GM12873 (cell line): ENCODE measurements at regions not wholly inside any gene's neighbourhood (a gene's known extent, or its start where the extent isn't known, plus 50 kb on each side); places are given as distances from the start of the nearest gene placed in this dataset.
A peak's percentile ranks its signal among the peaks of the same experiment; 100 is the strongest.

Source experiments
- CTCF ChIP-seq: IDR thresholded peaks from 2 replicates; pipeline ENCODE4 v1.5.1; 2012; ENCODE audit warnings: low read depth, mild to moderate bottlenecking, moderate library complexity, low read length, control low read depth; ENCODE audit not compliant: insufficient read depth; ENCODE audit errors: missing control alignments

DNA sequence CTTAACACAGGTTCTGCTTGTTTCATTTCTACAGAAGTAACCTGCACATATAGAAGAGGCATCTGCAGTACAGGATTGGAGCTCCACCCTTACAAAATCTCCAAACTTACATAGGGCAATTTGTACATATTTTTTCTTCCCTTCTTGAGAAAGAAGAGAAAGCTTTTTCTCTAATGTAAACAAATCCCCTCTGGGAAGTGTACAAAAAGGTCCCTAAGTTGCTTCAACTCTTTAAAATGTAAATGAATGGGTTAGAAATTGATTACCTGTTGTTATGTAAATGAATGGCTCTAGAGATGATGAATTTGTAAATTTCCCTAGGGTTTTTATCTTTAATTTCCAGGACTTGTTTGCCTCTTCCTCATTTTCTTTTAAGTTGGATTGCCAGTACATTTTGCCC lies 1183.7 kb downstream of the MRPL39 start:
- TF ChIP-seq CTCF: no peak

DNA sequence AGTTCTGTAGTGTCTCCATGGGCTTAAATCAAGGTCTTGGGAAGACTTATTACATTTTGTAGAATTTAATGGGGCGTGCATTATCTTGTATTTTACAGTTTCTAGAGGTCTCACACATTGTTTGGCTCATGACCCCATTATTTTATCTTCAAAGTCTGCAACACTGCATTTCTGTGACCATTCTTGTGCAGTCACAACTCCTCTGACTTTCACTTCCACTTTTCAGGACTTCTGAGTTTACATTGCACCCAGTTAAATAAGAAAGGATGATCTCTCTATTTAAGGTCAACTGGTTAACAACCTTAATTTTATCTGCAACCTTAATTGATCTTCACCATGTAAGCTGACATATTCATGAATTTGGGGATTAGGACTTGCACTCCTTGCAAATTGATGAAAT lies 1186.6 kb downstream of the MRPL39 start:
- TF ChIP-seq CTCF: no peak

DNA sequence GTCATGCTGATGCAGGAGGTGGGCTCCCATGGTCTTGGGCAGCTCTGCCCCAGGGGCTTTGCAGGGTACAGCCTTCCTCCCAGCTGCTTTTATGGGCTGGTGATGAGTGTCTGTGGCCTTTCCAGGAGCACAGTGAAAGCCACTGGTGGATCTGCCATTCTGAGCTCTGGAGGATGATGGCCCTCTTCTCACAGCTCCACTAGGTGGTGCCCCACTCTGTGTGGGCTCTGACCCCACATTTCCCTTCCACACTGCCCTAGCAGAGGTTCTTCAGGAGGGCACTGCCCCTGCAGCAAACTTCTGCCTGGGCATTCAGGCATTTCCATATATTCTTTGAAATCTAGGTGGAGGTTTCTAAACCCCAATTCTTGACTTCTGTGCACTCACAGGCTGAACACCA lies 1188.6 kb downstream of the MRPL39 start:
- TF ChIP-seq CTCF: peak; percentile 52

- no peak for TF ChIP-seq CTCF
Measured at GRCh38 chr21:24411429-24411828, 1195.9 kb downstream of the MRPL39 start.

DNA sequence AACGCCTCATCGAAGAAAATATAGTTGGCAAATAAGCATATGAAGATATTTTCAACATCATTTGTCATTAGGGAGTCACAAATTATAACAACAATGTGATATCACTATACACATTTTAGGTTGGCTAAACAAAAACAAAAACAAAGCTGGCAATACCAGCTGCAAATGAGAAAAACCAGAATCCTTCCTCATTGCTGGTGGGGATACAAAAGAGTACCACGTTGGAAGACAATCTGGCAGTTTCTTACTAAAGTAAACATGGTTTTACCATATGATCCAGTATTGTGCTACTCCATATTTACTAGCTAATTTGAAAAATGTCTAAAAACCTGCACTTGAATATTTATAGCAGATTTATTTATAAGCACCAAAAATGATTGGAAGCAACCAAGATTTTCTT lies 1204.1 kb downstream of the MRPL39 start:
- no peak for TF ChIP-seq CTCF

GRCh38 chr21:24395320-24395923 lies 1211.9 kb downstream of the MRPL39 start:
- TF ChIP-seq CTCF: no peak

GRCh38 chr21:24375201-24375600 lies 1232.1 kb downstream of the MRPL39 start:
- peak; percentile 68 for TF ChIP-seq CTCF
